ENCODE measurements at regions not wholly inside any gene's neighbourhood (a gene's known extent, or its start where the extent isn't known, plus 50 kb on each side); places are given as distances from the start of the nearest gene placed in this dataset.

DNA sequence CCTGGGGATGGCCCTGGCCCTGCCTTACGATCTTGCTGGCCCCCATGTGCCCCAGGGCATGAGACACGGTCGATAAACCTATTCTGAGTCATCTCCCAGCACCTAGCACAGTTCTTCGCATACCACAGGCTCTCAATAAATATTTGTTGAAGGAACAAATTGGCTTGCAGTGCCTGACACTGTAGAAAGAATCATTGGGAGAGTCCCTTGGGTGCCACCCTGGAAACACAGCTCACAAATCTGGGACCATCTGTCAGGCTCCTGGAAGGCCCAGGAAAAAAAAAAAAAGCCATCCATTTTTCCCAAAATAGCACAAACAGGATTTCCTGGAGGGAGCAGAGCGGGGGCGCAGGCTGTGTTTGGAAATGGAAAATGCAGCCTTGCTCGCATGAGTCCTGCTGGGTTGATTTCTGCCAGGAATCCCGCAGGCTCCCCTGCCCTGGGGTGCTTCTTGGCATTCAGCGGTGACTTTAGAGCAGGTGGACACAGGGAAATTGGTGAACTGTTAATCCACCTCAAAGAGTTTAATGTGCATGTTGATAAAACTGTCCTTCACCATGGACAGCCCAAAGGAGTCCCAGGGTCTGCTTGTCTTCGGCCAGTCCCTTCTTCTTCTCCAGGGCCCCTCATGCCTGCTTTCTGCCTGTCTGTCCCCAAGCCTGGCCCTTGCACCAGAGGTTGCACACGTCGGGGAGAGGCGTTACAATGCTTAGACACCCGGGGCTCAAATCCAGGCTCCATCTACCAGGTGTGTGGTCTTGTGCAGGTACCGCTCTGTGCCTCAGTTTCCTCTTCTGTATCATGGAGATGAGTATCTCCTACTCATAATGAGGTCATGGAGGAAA lies 106.1 kb upstream of the RFLNA start (continued):
- TF ChIP-seq, protein P1, sequence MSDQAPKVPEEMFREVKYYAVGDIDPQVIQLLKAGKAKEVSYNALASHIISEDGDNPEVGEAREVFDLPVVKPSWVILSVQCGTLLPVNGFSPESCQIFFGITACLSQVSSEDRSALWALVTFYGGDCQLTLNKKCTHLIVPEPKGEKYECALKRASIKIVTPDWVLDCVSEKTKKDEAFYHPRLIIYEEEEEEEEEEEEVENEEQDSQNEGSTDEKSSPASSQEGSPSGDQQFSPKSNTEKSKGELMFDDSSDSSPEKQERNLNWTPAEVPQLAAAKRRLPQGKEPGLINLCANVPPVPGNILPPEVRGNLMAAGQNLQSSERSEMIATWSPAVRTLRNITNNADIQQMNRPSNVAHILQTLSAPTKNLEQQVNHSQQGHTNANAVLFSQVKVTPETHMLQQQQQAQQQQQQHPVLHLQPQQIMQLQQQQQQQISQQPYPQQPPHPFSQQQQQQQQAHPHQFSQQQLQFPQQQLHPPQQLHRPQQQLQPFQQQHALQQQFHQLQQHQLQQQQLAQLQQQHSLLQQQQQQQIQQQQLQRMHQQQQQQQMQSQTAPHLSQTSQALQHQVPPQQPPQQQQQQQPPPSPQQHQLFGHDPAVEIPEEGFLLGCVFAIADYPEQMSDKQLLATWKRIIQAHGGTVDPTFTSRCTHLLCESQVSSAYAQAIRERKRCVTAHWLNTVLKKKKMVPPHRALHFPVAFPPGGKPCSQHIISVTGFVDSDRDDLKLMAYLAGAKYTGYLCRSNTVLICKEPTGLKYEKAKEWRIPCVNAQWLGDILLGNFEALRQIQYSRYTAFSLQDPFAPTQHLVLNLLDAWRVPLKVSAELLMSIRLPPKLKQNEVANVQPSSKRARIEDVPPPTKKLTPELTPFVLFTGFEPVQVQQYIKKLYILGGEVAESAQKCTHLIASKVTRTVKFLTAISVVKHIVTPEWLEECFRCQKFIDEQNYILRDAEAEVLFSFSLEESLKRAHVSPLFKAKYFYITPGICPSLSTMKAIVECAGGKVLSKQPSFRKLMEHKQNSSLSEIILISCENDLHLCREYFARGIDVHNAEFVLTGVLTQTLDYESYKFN (CRISPR knock-in tag; conservative IDR thresholded peaks at IDR 0.05) = no peak
- TF ChIP-seq SMAD9 (CRISPR knock-in tag; IDR thresholded peaks at IDR 0.05) (no peak), NONO (IDR thresholded peaks at IDR 0.05) (no peak), NONO (CRISPR knock-in tag; conservative IDR thresholded peaks at IDR 0.05) (no peak), ZMYM3 (CRISPR knock-in tag; IDR thresholded peaks at IDR 0.05) (no peak), PRMT3 (CRISPR knock-in tag; IDR thresholded peaks at IDR 0.05; ENCODE audit: borderline replicate concordance, low read depth) (no peak), GZF1 (CRISPR knock-in tag; IDR thresholded peaks at IDR 0.05) (no peak), ZNF563 (CRISPR knock-in tag; IDR thresholded peaks at IDR 0.05) (no peak), NFYC (CRISPR knock-in tag; IDR thresholded peaks at IDR 0.05) (no peak), ZNF451 (CRISPR knock-in tag; IDR thresholded peaks at IDR 0.05) (no peak), RBAK (CRISPR knock-in tag; IDR thresholded peaks at IDR 0.05) (no peak), NCOR1 (IDR thresholded peaks at IDR 0.05; ENCODE audit: borderline replicate concordance, low read length) (no peak)
- TF ChIP-seq, protein P2, sequence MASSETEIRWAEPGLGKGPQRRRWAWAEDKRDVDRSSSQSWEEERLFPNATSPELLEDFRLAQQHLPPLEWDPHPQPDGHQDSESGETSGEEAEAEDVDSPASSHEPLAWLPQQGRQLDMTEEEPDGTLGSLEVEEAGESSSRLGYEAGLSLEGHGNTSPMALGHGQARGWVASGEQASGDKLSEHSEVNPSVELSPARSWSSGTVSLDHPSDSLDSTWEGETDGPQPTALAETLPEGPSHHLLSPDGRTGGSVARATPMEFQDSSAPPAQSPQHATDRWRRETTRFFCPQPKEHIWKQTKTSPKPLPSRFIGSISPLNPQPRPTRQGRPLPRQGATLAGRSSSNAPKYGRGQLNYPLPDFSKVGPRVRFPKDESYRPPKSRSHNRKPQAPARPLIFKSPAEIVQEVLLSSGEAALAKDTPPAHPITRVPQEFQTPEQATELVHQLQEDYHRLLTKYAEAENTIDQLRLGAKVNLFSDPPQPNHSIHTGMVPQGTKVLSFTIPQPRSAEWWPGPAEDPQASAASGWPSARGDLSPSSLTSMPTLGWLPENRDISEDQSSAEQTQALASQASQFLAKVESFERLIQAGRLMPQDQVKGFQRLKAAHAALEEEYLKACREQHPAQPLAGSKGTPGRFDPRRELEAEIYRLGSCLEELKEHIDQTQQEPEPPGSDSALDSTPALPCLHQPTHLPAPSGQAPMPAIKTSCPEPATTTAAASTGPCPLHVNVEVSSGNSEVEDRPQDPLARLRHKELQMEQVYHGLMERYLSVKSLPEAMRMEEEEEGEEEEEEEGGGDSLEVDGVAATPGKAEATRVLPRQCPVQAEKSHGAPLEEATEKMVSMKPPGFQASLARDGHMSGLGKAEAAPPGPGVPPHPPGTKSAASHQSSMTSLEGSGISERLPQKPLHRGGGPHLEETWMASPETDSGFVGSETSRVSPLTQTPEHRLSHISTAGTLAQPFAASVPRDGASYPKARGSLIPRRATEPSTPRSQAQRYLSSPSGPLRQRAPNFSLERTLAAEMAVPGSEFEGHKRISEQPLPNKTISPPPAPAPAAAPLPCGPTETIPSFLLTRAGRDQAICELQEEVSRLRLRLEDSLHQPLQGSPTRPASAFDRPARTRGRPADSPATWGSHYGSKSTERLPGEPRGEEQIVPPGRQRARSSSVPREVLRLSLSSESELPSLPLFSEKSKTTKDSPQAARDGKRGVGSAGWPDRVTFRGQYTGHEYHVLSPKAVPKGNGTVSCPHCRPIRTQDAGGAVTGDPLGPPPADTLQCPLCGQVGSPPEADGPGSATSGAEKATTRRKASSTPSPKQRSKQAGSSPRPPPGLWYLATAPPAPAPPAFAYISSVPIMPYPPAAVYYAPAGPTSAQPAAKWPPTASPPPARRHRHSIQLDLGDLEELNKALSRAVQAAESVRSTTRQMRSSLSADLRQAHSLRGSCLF (CRISPR knock-in tag; IDR thresholded peaks at IDR 0.05; ENCODE audit: borderline replicate concordance) = no peak
- TF ChIP-seq, protein P3, sequence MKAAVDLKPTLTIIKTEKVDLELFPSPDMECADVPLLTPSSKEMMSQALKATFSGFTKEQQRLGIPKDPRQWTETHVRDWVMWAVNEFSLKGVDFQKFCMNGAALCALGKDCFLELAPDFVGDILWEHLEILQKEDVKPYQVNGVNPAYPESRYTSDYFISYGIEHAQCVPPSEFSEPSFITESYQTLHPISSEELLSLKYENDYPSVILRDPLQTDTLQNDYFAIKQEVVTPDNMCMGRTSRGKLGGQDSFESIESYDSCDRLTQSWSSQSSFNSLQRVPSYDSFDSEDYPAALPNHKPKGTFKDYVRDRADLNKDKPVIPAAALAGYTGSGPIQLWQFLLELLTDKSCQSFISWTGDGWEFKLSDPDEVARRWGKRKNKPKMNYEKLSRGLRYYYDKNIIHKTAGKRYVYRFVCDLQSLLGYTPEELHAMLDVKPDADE (CRISPR knock-in tag; IDR thresholded peaks at IDR 0.05) = no peak
